Left cardiac atrium (tissue), 4 donors: ENCODE measurements at regions not wholly inside any gene's neighbourhood (a gene's known extent, or its start where the extent isn't known, plus 50 kb on each side); places are given as distances from the start of the nearest gene placed in this dataset.
A peak's percentile ranks its signal among the peaks of the same experiment; 100 is the strongest.
"Not testable (repeated sequence)": the region's sequence is repeated elsewhere in the genome, so short reads cannot be mapped to it uniquely, and the experiment has no call there.

ENCODE experiments used
- ATAC-seq, 2 donors: fragments of 200-7000 bp; cut with Tn5 transposase; one replicate each; pipeline ENCODE4 v1.9.1; 2020; ENCODE audit warnings: mild to moderate bottlenecking in 2 of 2, moderate library complexity in 2 of 2
- DNase-seq: peaks from one replicate; pipeline ENCODE4 v3.0.0-alpha.2; 2020
- intact Hi-C, 2 donors: fragments of 100-400 bp; cut with DNase I; formaldehyde crosslinking; loops; one replicate each; pipeline versions ENCODE4 v1.14.1 to v1.15.1; 2022 to 2023
- donor health status: DM: no; HTN: yes; CAD: no.
- donor health status: DM: no; HTN: yes; CAD: no; lungs with severe emphysema.
- donor health status: DM: yes; HTN: yes; CAD: no.
- donor health status: Dilated cardiomyopathy.

- DNase-seq, result no peak
- intact Hi-C loops, result no loop called here
- no peak for ATAC-seq
Measured at GRCh38 chr9:22215521-22215920, 206.4 kb upstream of the CDKN2B start.

GRCh38 chr9:22216730-22217172 is 207.6 kb upstream of the CDKN2B start:
- intact Hi-C loops, result no loop called here
- DNase-seq (no peak), ATAC-seq (no peak)

- DNase-seq, result no peak
- intact Hi-C loops, result no loop called here
- ATAC-seq, result no peak
Measured at GRCh38 chr9:22217254-22217653, 208.1 kb upstream of the CDKN2B start.

- DNase-seq, intact Hi-C loops, ATAC-seq: not testable (repeated sequence)
Measured at GRCh38 chr9:22225856-22226255, 216.8 kb upstream of the CDKN2B start.

- intact Hi-C loops, result no loop called here
- ATAC-seq, result no peak
Measured at GRCh38 chr9:22227986-22228385, 218.6 kb upstream of the DMRTA1 start.

GRCh38 chr9:22228542-22228941 is 218.1 kb upstream of the DMRTA1 start:
- no peak for ATAC-seq
- intact Hi-C loops, result no loop called here
- no peak for DNase-seq

More at GRCh38 chr9:22227986-22228385, 218.6 kb upstream of the DMRTA1 start:
- no peak for DNase-seq

- no peak for ATAC-seq
- intact Hi-C loops, result no loop called here
- DNase-seq, result no peak
Measured at GRCh38 chr9:22229069-22229468, 217.6 kb upstream of the DMRTA1 start.

- DNase-seq, ATAC-seq: not testable (repeated sequence)
- intact Hi-C loops, result loop anchor here in 1 of 2 donors (10.0 kb wide), 1 partner anchor 417 kb away; no protein-coding TSS in a partner anchor
Measured at GRCh38 chr9:22231309-22231708, 215.3 kb upstream of the DMRTA1 start.

DNA sequence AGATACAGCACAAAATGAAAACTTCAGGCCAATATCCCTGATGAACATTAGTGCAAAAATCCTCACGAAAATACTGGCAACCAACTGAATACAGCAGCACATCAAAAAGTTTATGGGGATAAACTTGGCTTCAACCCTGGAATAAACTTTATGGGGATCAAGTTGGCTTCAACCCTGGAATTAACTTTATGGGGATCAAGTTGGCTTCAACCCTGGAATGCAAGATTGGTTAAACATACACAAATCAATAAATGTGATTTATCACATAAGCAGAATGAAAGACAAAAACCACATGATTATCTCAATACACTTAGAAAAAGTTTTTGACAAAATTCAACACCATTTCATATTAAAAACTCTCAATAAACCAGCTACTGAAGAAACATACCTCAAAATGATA is 213.7 kb upstream of the DMRTA1 start:
- no peak for ATAC-seq
- intact Hi-C loops, result loop anchor here in 1 of 2 donors (10.0 kb wide), 1 partner anchor 418 kb away; no protein-coding TSS in a partner anchor
- DNase-seq, result no peak

GRCh38 chr9:22237497-22238363 is 208.9 kb upstream of the DMRTA1 start:
- DNase-seq (no peak), ATAC-seq (peak in 1 of 2 donors; percentile 96)
- intact Hi-C loops, result loop anchor here (2.0 to 10.0 kb wide), 2 partner anchors 423 kb away; no protein-coding TSS in a partner anchor

DNA sequence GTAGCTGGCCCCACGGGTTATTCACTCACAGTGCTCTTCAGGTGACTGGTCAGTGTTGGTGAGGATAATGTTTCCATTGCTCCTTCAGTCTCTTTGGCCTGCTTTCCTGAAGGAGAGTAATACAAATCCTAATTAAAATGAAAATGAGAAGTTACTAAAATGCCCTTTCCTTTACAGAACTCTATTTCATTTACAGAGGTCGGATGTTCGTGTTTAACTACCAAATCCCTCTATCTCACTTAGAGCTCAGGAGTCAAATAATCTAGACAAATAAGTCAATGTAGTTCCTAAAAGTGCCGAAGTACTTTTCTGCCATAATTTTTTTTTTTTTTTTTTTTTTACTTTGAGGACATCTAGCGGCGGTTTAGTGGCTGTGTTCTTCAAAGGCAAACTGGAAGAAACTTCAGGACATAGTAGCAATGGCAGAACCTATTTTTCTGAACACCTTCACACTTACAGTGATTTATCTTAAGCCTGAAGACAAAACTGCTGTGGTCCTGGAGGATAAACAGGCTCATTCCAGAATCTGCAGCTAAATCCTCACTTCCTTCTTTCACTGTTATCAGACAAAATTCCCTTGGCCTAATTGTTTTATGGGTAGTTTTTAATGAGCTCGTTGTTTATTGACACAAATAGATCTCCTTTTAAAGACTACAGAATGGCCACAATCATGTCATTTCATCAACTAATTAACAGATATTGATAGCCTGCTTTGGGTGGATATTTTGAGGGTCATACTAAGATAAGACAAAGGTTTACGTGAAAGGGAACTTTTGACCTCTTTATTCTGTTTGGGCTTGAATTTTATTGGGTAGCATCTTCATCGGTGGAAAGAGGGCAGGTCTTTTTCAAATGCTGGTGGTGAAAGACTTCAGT is 207.6 kb upstream of the DMRTA1 start:
- intact Hi-C loops, result loop anchor here (2.0 to 10.0 kb wide), 2 partner anchors 424 kb away; no protein-coding TSS in a partner anchor
- DNase-seq, result no peak
- ATAC-seq, result peak in 1 of 2 donors; percentile 55

DNA sequence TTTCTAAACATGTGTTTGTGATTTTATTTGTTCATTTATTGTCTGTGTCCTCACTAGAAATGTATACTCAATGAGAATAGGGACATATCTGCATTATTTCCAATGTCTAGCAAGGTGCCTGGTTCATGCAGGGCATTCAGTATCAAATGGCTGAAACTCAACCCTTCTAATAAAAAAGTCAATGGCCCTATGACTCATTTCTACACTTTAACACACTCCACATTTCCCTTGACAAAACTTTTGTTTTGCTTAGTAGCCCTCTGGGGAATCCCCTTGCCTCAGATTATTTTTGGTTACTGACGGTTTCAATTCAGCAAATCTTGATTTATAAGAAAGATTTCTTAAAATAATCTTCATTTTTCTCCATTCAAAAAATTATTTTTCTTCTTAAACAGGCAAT is 206.0 kb upstream of the DMRTA1 start:
- ATAC-seq, result peak in 1 of 2 donors; percentile 41
- intact Hi-C loops, result loop anchor here in 1 of 2 donors (5.0 kb wide), 1 partner anchor 207 kb away; the partner anchor contains the start of gene DMRTA1

GRCh38 chr9:22241024-22241423 is 205.6 kb upstream of the DMRTA1 start:
- no peak for DNase-seq
- intact Hi-C loops, result loop anchor here in 1 of 2 donors (5.0 kb wide), 1 partner anchor 206 kb away; the partner anchor contains the start of gene DMRTA1
- no peak for ATAC-seq

More for the DNA sequence above, 206.0 kb upstream of the DMRTA1 start:
- DNase-seq, result no peak

DNA sequence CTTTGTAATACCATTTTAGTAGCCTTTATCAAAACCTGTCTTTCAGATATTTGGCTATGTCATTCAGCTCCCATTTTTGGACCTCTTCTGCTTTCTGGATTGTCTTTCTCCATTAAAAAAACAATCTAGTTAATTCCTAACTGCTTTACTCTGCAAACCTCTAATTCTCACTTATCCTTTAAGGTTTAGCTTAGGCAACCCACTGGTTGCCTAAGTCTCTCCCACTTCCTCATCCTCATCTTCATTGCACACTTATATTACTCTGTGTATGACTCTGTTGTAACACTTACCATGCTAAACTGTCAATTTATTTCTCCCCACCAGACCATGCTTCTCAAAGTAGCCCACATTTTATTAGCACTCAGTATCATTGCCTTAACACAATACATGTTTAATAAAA is 205.0 kb upstream of the DMRTA1 start:
- ATAC-seq, result no peak
- DNase-seq, result no peak
- intact Hi-C loops, result loop anchor here in 1 of 2 donors (5.0 kb wide), 1 partner anchor 206 kb away; the partner anchor contains the start of gene DMRTA1

GRCh38 chr9:22244139-22245011 is 202.2 kb upstream of the DMRTA1 start:
- ATAC-seq (peak in 1 of 2 donors; percentile 68), DNase-seq (peak; percentile 21)
- intact Hi-C loops, result loop anchor here in 1 of 2 donors (5.0 kb wide), 1 partner anchor 203 kb away; the partner anchor contains the start of gene DMRTA1

GRCh38 chr9:22255337-22255736 is 191.3 kb upstream of the DMRTA1 start:
- ATAC-seq, result no peak

DNA sequence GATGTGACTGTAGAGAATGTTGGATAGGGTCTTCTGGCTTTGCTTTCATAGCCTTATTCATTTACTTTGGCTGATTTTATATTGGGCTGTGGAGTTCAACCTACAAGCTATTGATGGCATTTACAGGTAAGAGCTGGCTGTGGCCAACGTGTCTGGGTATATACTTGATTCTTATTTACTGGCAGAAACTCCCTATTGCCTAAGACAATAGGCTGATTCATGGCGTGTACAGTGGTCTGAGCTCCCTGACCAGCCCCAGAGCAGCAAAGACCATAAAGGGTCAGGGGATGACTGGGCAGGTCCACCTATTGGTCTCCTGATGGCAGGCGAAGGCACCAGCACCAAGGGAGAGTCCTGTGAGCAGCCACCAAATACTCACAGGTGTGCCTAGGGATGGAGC is 190.2 kb upstream of the DMRTA1 start:
- DNase-seq (no peak), ATAC-seq (no peak)
- intact Hi-C loops, result no loop called here

More at GRCh38 chr9:22255337-22255736, 191.3 kb upstream of the DMRTA1 start:
- intact Hi-C loops, result no loop called here
- no peak for DNase-seq
